Uterus (tissue), 2 donors: ENCODE measurements at regions not wholly inside any gene's neighbourhood (a gene's known extent, or its start where the extent isn't known, plus 50 kb on each side); places are given as distances from the start of the nearest gene placed in this dataset.
"Not testable (repeated sequence)": the region's sequence is repeated elsewhere in the genome, so short reads cannot be mapped to it uniquely, and the experiment has no call there.

Source experiments
- CTCF ChIP-seq, 4 experiments: fragments of 200-600 bp in 2 of 4; fragments of 450-650 bp in 2 of 4; sonication (generic) in 2 of 4; IDR thresholded peaks; one replicate each; pipeline ENCODE4 v1.5.1; 2016 to 2019; ENCODE audit warnings: antibody characterized with exemption in 4 of 4, mild to moderate bottlenecking in 2 of 4, moderate library complexity in 1 of 4
- POLR2A ChIP-seq, 2 donors: fragments of 450-650 bp; IDR thresholded peaks; one replicate each; pipeline ENCODE4 v1.6.1; 2016; ENCODE audit warnings: antibody characterized with exemption in 2 of 2, mild to moderate bottlenecking in 1 of 2, moderate library complexity in 1 of 2

GRCh38 chr5:85657328-85657727 lies 960.4 kb upstream of the COX7C start:
- not testable (repeated sequence) for TF ChIP-seq CTCF, POLR2A (IDR thresholded peaks at IDR 0.05)
